Memory B cell (primary cell): ENCODE measurements at regions not wholly inside any gene's neighbourhood (a gene's known extent, or its start where the extent isn't known, plus 50 kb on each side); places are given as distances from the start of the nearest gene placed in this dataset.
"Not testable (repeated sequence)": the region's sequence is repeated elsewhere in the genome, so short reads cannot be mapped to it uniquely, and the experiment has no call there.

Source experiments
- ATAC-seq: fragments of 150-1000 bp; cut with Tn5 transposase; 2 replicates; pipeline ENCODE4 v1.10.0; 2021; ENCODE audit warnings: low read depth, mild to moderate bottlenecking, moderate library complexity
- DNase-seq, 2 donors: peaks; one replicate each; pipeline ENCODE4 v3.0.0; 2022; ENCODE audit warnings: low spot score in 2 of 2
- H3K27ac Mint-ChIP-seq: one replicate; pipeline ENCODE4 v1.8.0; 2022; ENCODE audit warnings: mild to moderate bottlenecking, moderate library complexity, mixed read lengths
- H3K27me3 Mint-ChIP-seq: one replicate; pipeline ENCODE4 v1.8.0; 2022; ENCODE audit warnings: mixed read lengths
- H3K36me3 Mint-ChIP-seq: one replicate; pipeline ENCODE4 v1.8.0; 2022; ENCODE audit warnings: mild to moderate bottlenecking, mixed read lengths
- H3K4me1 Mint-ChIP-seq: one replicate; pipeline ENCODE4 v1.8.0; 2022; ENCODE audit warnings: mixed read lengths
- H3K4me3 Mint-ChIP-seq: one replicate; pipeline ENCODE4 v1.8.0; 2022; ENCODE audit warnings: mild to moderate bottlenecking, moderate library complexity, mixed read lengths
- H3K9me3 Mint-ChIP-seq: one replicate; pipeline ENCODE4 v1.8.0; 2022; ENCODE audit warnings: mixed read lengths

GRCh38 chr4:179331362-179331761 is 1889.1 kb upstream of the AGA start:
- Mint-ChIP-seq H3K4me1 (no peaks in the 10 kb centered on the region), H3K27ac (no peak overlapping the region), H3K36me3 (no peaks in the 10 kb centered on the region), H3K9me3 (no peaks in the 10 kb centered on the region), H3K4me3 (no peak overlapping the region), H3K27me3 (no peaks in the 10 kb centered on the region)
- ATAC-seq (no peak), DNase-seq (no peak)

DNA sequence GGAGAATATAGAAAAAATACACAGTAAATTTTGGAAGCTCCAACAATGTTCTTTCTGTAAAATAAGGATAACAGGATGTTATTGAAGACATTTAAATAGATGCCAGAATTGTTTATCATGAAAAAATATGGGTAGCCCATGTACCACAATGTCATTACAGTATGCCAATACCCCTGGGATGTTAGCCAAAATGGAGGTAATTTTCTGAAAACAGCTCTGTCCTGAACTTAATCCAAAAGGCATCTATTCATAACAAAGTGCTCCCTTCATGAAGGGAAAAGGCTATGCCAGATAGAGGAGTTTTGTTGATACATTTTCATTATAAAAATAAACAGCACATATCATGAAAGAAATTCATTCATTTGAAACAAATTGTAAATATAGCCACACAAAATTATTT is 1902.6 kb upstream of the AGA start:
- DNase-seq (no peak), ATAC-seq (no peak)
- Mint-ChIP-seq H3K4me3 (no peak overlapping the region), H3K9me3 (peaks cover 3% of the 10 kb centered on the region), H3K27ac (no peak overlapping the region), H3K27me3 (no peaks in the 10 kb centered on the region), H3K36me3 (no peaks in the 10 kb centered on the region), H3K4me1 (no peaks in the 10 kb centered on the region)

DNA sequence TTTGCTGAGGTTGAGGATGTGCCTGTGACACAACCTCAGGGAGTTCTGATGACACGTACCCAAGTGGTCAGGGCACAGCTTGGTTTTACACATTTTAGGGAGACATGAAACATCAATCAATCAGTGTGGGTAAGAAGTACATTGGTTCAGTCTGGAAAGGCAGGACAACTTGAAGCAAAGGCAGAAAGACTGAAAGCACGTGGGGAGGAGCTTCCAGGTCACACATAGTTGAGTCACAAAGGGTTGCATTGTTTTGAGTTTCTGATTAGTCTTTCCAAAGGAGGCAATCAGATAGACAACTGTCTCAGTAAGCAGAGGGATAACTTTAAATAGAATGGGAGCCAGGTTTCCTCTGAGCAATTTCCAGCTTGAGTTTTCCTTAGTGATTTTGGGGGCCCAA is 1910.0 kb upstream of the AGA start:
- no peak overlapping the region for H3K4me3 Mint-ChIP-seq
- no peaks in the 10 kb centered on the region for H3K4me1 Mint-ChIP-seq
- H3K36me3 Mint-ChIP-seq: no peaks in the 10 kb centered on the region
- H3K27me3 Mint-ChIP-seq: no peaks in the 10 kb centered on the region
- H3K27ac Mint-ChIP-seq: no peak overlapping the region
- ATAC-seq (no peak), DNase-seq (no peak)
- H3K9me3 Mint-ChIP-seq: peaks cover 9% of the 10 kb centered on the region

DNA sequence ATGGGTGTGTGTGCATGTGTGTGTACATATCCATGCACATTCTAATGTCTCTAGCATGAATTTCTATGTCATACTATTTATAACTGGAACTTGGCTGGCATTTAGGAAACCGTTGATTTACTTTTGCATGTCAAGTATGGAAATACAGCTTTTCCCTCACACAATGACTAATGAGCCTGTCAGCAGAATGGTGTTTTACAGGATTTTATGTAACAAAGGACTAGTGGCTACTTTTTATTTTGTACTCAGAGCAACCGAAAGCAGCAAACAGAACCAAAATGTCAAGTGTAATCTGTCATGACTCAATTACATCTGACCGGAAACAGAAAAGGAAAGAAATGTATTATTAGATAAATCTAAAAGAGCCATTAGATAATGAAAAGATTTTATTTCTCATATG is 1911.5 kb upstream of the AGA start:
- Mint-ChIP-seq H3K9me3 (peaks cover 6% of the 10 kb centered on the region), H3K4me1 (no peaks in the 10 kb centered on the region), H3K27ac (no peak overlapping the region), H3K27me3 (no peaks in the 10 kb centered on the region), H3K4me3 (no peak overlapping the region), H3K36me3 (no peaks in the 10 kb centered on the region)
- ATAC-seq (no peak), DNase-seq (no peak)

DNA sequence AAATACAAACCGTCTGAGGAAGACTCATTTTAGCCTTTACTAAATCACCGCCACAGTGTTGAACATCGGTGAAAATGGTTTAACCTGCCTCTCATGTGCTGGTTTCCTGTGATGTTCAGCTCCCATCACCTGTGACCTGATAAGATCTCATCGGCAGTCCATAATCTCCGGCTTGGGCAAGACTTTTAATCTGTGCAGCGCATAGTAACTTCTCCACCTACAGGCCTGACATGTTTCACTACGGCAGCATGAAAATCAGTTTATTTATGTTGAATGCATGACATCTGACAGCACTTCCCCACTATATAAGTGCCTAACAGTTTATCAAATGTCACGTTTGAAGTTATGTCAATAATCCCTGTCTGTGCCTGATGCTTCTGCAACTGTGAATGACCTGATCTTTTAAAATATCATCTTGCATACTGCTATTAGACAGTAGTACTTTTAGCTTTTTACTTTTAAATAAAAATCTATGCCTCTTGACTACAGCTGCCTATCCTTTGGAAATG is 1919.8 kb upstream of the AGA start:
- Mint-ChIP-seq H3K9me3 (peaks cover 8% of the 10 kb centered on the region), H3K36me3 (no peaks in the 10 kb centered on the region), H3K4me3 (no peak overlapping the region), H3K27ac (no peak overlapping the region), H3K27me3 (no peaks in the 10 kb centered on the region), H3K4me1 (no peaks in the 10 kb centered on the region)
- DNase-seq: no peak
- ATAC-seq: no peak

- not testable (repeated sequence) for H3K27me3 Mint-ChIP-seq, ATAC-seq, H3K4me3 Mint-ChIP-seq, DNase-seq, H3K4me1 Mint-ChIP-seq, H3K9me3 Mint-ChIP-seq, H3K27ac Mint-ChIP-seq, H3K36me3 Mint-ChIP-seq
Observed at GRCh38 chr4:179365932-179366331, 1923.7 kb upstream of the AGA start.

- ATAC-seq (no peak), DNase-seq (no peak)
- peaks cover 4% of the 10 kb centered on the region for H3K9me3 Mint-ChIP-seq
- no peaks in the 10 kb centered on the region for H3K27me3 Mint-ChIP-seq
- H3K27ac Mint-ChIP-seq: no peak overlapping the region
- no peak overlapping the region for H3K4me3 Mint-ChIP-seq
- no peaks in the 10 kb centered on the region for H3K4me1 Mint-ChIP-seq
- no peaks in the 10 kb centered on the region for H3K36me3 Mint-ChIP-seq
Observed at GRCh38 chr4:179372242-179372641, 1930.0 kb upstream of the AGA start.

DNA sequence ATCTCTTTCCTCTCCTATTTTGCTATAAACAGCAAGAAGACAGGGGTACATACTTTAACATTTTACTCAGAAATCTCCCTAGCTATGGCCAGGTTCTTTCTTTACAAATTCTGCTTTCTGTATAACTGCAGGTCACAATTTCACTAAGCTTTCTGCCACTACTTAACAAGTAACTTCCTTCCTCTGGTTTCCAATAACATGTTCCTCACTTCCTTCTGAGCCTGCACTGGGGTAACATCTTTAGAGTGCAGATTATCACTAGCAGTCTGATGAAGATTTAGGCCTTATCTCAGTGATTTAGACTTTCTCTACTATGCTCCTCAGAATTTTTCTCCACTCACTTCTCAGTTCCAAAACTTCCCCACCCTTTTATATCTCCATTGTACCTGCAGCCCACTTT is 1930.5 kb upstream of the AGA start:
- H3K4me1 Mint-ChIP-seq: no peaks in the 10 kb centered on the region
- H3K36me3 Mint-ChIP-seq: no peaks in the 10 kb centered on the region
- H3K27me3 Mint-ChIP-seq: no peaks in the 10 kb centered on the region
- H3K27ac Mint-ChIP-seq: no peak overlapping the region
- no peak for DNase-seq
- peaks cover 4% of the 10 kb centered on the region for H3K9me3 Mint-ChIP-seq
- no peak overlapping the region for H3K4me3 Mint-ChIP-seq
- ATAC-seq: no peak

DNA sequence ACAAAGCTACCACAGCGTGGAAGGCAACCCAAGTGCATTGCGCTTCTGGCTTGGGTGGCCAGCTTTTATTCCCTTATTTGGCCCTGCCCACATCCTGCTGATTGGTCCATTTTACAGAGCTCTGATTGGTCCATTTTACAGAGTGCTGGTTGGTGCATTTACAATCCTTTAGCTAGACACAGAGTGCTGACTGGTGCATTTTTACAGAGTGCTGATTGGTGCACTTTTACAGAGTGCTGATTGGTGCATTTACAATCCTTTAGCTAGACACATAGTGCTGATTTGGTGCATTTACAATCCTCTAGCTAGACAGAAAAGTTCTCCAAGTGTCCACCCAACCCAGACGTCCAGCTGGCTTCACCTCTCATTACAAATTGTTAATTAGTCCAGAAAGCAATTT is 1936.6 kb upstream of the AGA start:
- H3K4me1 Mint-ChIP-seq, H3K27me3 Mint-ChIP-seq, H3K9me3 Mint-ChIP-seq: not testable (repeated sequence)

GRCh38 chr4:179392787-179393186 is 1950.5 kb upstream of the AGA start:
- DNase-seq: no peak
- Mint-ChIP-seq H3K27ac (no peak overlapping the region), H3K36me3 (no peaks in the 10 kb centered on the region), H3K9me3 (peaks cover 7% of the 10 kb centered on the region), H3K27me3 (no peaks in the 10 kb centered on the region), H3K4me3 (no peak overlapping the region), H3K4me1 (no peaks in the 10 kb centered on the region)
- no peak for ATAC-seq

More for the DNA sequence above, 1936.6 kb upstream of the AGA start:
- not testable (repeated sequence) for ATAC-seq, DNase-seq, H3K36me3 Mint-ChIP-seq, H3K27ac Mint-ChIP-seq, H3K4me3 Mint-ChIP-seq

DNA sequence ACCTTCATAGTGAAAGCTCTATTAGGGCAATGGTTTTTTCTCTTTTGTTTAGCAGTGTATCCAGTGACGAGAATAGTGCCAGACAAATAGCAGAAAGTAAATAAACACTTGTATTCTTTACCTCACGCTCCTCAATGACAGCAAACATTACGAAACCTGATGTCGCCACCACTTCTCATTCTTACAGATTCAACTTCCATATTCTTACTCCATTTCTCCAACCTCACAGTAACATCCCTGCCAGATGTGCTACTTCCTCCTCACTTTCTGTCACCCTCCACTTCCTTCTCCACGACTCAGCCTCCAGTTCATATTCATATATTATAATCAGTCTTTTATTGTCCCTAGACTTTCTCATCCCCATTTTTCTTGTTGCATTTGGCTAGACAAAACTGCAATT is 1956.2 kb upstream of the AGA start:
- no peaks in the 10 kb centered on the region for H3K36me3 Mint-ChIP-seq
- no peaks in the 10 kb centered on the region for H3K4me1 Mint-ChIP-seq
- DNase-seq: no peak
- no peaks in the 10 kb centered on the region for H3K27me3 Mint-ChIP-seq
- H3K9me3 Mint-ChIP-seq: peaks cover 12% of the 10 kb centered on the region
- ATAC-seq: no peak
- H3K4me3 Mint-ChIP-seq: no peak overlapping the region
- H3K27ac Mint-ChIP-seq: no peak overlapping the region

DNA sequence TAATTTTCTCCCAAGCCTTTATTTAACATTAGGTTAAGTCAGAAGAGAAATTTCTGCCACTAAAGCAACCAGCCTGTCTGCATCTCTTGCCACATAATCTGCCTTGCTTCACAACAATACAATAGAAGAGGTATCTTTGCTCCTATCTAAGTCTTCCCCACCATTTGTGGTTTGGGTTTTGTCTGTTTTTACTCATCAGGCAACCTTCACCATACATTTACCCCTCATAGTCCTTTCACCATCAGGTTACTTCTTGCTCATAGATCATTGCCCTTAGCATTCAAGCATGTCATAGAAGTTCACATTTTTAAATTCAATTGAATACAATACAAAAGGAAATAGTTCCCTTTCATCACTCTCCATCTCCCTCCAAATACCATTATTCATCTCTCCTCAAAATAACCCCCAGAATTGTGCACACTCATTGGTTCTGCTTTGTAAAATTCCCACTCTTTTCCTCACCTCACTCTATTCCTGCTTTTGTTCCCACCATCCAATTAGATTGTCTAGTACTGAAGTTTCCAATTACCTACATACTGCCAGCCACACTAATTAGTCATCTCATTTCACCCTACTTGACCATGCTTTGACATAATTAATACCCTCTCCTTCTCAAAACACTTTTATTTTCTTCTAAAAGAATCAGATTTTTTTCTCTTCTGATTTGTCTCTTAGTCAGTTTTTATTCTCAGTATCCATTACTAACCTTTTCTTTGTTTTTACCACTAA is 1957.0 kb upstream of the AGA start:
- Mint-ChIP-seq H3K36me3 (no peaks in the 10 kb centered on the region), H3K4me3 (no peak overlapping the region), H3K9me3 (peaks cover 13% of the 10 kb centered on the region), H3K4me1 (no peaks in the 10 kb centered on the region), H3K27me3 (no peaks in the 10 kb centered on the region), H3K27ac (no peak overlapping the region)
- ATAC-seq: no peak
- DNase-seq: no peak

GRCh38 chr4:179415037-179415846 is 1973.0 kb upstream of the AGA start:
- DNase-seq: no peak
- no peaks in the 10 kb centered on the region for H3K4me1 Mint-ChIP-seq
- no peaks in the 10 kb centered on the region for H3K27me3 Mint-ChIP-seq
- H3K27ac Mint-ChIP-seq: no peak overlapping the region
- no peaks in the 10 kb centered on the region for H3K36me3 Mint-ChIP-seq
- H3K4me3 Mint-ChIP-seq: no peak overlapping the region
- no peak for ATAC-seq
- H3K9me3 Mint-ChIP-seq: peaks cover 3% of the 10 kb centered on the region

DNA sequence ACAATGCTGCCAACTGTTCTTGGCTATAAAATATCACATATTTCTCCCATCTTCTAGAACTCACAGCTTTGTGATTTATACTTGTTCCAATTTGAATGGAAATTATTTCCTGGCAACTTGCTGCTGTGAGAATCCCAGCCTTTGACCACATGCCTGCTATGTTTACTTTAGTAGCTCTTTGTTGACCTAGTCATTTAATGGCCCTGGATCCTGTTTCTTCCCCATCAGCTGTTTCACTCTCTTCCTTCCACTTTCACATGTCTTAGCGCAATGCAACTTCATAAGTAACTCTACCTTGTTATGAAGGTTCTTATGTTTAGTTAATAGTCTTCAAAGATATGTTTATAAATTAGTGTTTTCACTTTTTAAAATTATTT is 1973.6 kb upstream of the AGA start:
- no peak for ATAC-seq
- Mint-ChIP-seq H3K4me3 (no peak overlapping the region), H3K27me3 (no peaks in the 10 kb centered on the region)

More for the DNA sequence above, 1973.6 kb upstream of the AGA start:
- no peak for DNase-seq
- H3K9me3 Mint-ChIP-seq: peaks cover 3% of the 10 kb centered on the region
- H3K36me3 Mint-ChIP-seq: no peaks in the 10 kb centered on the region
- H3K4me1 Mint-ChIP-seq: no peaks in the 10 kb centered on the region
- H3K27ac Mint-ChIP-seq: no peak overlapping the region
